H1 (cell line): ENCODE measurements at regions not wholly inside any gene's neighbourhood (a gene's known extent, or its start where the extent isn't known, plus 50 kb on each side); places are given as distances from the start of the nearest gene placed in this dataset.

Experiments used
- CTCF ChIA-PET: fragments of 300-600 bp; sonication (Branson Sonifier 250); formaldehyde crosslinking; loops from one replicate; lab custom pipeline; 2021; ENCODE audit not compliant: partially characterized antibody; lab: Charles Lee
- POLR2A ChIA-PET: fragments of 300-600 bp; sonication (Branson Sonifier 250); formaldehyde crosslinking; loops from one replicate; lab custom pipeline; 2021; ENCODE audit warnings: inconsistent platforms; ENCODE audit not compliant: partially characterized antibody; lab: Charles Lee
- DNase-seq, 2 experiments: peaks; one replicate each; pipeline versions ENCODE4 v3.0.0 to v3.0.0-alpha.2; 2010 to 2022; ENCODE audit warnings: low spot score in 2 of 2, low read depth in 1 of 2, mixed read lengths in 1 of 2
- FAIRE-seq: peaks from 2 replicates; lab custom pipeline; 2011; peaks lifted over from hg19 to GRCh38; lab: Jason Lieb, UNC
- H2AFZ ChIP-seq: 2 replicates; pipeline ENCODE4 v1.8.1; 2012; ENCODE audit warnings: low read length, inconsistent platforms
- H2AK5ac ChIP-seq: 2 replicates; pipeline ENCODE4 v1.6.1; 2013; ENCODE audit warnings: low read depth, low read length
- H2BK120ac ChIP-seq: replicated peaks from 2 replicates; pipeline ENCODE3; 2013; ENCODE audit warnings: low read depth, low read length, inconsistent platforms
- H2BK12ac ChIP-seq: 2 replicates; pipeline ENCODE4 v1.6.1; 2013; ENCODE audit warnings: low read depth, low read length
- H2BK15ac ChIP-seq: 2 replicates; pipeline ENCODE4 v1.6.1; 2013; ENCODE audit warnings: low read length
- H2BK20ac ChIP-seq: 2 replicates; pipeline ENCODE4 v1.6.1; 2013; ENCODE audit warnings: low read length
- H2BK5ac ChIP-seq: 2 replicates; pipeline ENCODE4 v1.6.1; 2013; ENCODE audit warnings: low read depth, low read length
- H3K14ac ChIP-seq: 2 replicates; pipeline ENCODE4 v1.6.1; 2013; ENCODE audit warnings: inconsistent platforms; ENCODE audit not compliant: insufficient read length
- H3K18ac ChIP-seq: 2 replicates; pipeline ENCODE4 v1.6.1; 2013; ENCODE audit warnings: low read length; ENCODE audit errors: extremely low read depth
- H3K23ac ChIP-seq: 2 replicates; pipeline ENCODE4 v1.6.1; 2013; ENCODE audit warnings: inconsistent platforms; ENCODE audit not compliant: insufficient read length
- H3K23me2 ChIP-seq: 2 replicates; pipeline ENCODE4 v1.6.1; 2013; ENCODE audit warnings: low read depth, low read length
- H3K27ac ChIP-seq: 2 replicates; pipeline ENCODE4 v1.6.1; 2011; ENCODE audit warnings: low read depth, low read length, inconsistent platforms
- H3K27me3 ChIP-seq, 4 experiments: replicated peaks in 1 of 4; 1 replicate in 1 of 4; 2 replicates in 3 of 4; pipeline versions ENCODE4 v1.6.1 to v1.8.1; 2011 to 2013; ENCODE audit warnings: low read length in 3 of 4, mild to moderate bottlenecking in 3 of 4, inconsistent platforms in 2 of 4, mixed read lengths in 2 of 4, moderate library complexity in 1 of 4; ENCODE audit not compliant: control insufficient read depth in 3 of 4, insufficient read depth in 3 of 4; ENCODE audit errors: extremely low read depth in 1 of 4
- H3K36me3 ChIP-seq, 4 experiments: 2 replicates each; pipeline versions ENCODE4 v1.6.1 to v1.8.1; 2011 to 2013; ENCODE audit warnings: mild to moderate bottlenecking in 4 of 4, low read length in 3 of 4, moderate library complexity in 2 of 4, control low read depth in 1 of 4, inconsistent platforms in 1 of 4; ENCODE audit not compliant: insufficient read depth in 4 of 4, control insufficient read depth in 2 of 4
- H3K4ac ChIP-seq: replicated peaks from 2 replicates; pipeline ENCODE3; 2013; ENCODE audit warnings: low read length, low read depth, mixed read lengths, inconsistent platforms; ENCODE audit not compliant: insufficient read length
- H3K4me1 ChIP-seq, 4 experiments: replicated peaks in 1 of 4; 1 replicate in 1 of 4; 2 replicates in 3 of 4; pipeline versions ENCODE4 v1.6.1 to v1.8.1; 2011 to 2013; ENCODE audit warnings: low read length in 3 of 4, inconsistent platforms in 2 of 4, mixed read lengths in 1 of 4; ENCODE audit not compliant: insufficient read depth in 4 of 4, control insufficient read depth in 3 of 4
- H3K4me2 ChIP-seq, 2 experiments: 2 replicates each; pipeline versions ENCODE4 v1.6.1 to v1.8.1; 2011 to 2013; ENCODE audit warnings: low read depth in 2 of 2, low read length in 2 of 2, control low read depth in 1 of 2, inconsistent platforms in 1 of 2, mild to moderate bottlenecking in 1 of 2; ENCODE audit not compliant: insufficient read depth in 1 of 2
- H3K4me3 ChIP-seq, 4 experiments: fragments of 200-600, 300-600 bp in 1 of 4; sonication (generic), shearing (Covaris generic), sonication (Bioruptor Twin) in 1 of 4; 2 replicates each; pipeline versions ENCODE4 v1.5.1 to v1.8.1; 2011 to 2016; ENCODE audit warnings: low read length in 4 of 4, low read depth in 3 of 4, control low read depth in 2 of 4, inconsistent platforms in 2 of 4, mild to moderate bottlenecking in 2 of 4, mixed read lengths in 1 of 4, moderate library complexity in 1 of 4; ENCODE audit not compliant: insufficient read depth in 2 of 4; ENCODE audit errors: extremely low read depth in 1 of 4
- H3K56ac ChIP-seq: replicated peaks from 2 replicates; pipeline ENCODE3; 2013; ENCODE audit warnings: low read depth, mild to moderate bottlenecking, mixed read lengths, low read length, inconsistent platforms; ENCODE audit not compliant: insufficient read length
- H3K79me1 ChIP-seq: 2 replicates; pipeline ENCODE4 v1.6.1; 2013; ENCODE audit warnings: low read depth, low read length, control low read depth
- H3K79me2 ChIP-seq, 2 experiments: 2 replicates each; pipeline versions ENCODE4 v1.6.1 to v1.8.1; 2012 to 2013; ENCODE audit warnings: low read length in 2 of 2, mild to moderate bottlenecking in 2 of 2, inconsistent platforms in 1 of 2; ENCODE audit not compliant: insufficient read depth in 2 of 2, control insufficient read depth in 1 of 2
- H3K9ac ChIP-seq, 4 experiments: replicated peaks in 1 of 4; 1 replicate in 1 of 4; 2 replicates in 3 of 4; pipeline versions ENCODE4 v1.6.1 to v1.8.1; 2011 to 2013; ENCODE audit warnings: low read depth in 3 of 4, low read length in 3 of 4, control low read depth in 2 of 4, mild to moderate bottlenecking in 2 of 4, moderate library complexity in 2 of 4, inconsistent platforms in 1 of 4; ENCODE audit errors: extremely low read depth in 1 of 4
- H3K9me3 ChIP-seq, 2 experiments: 2 replicates each; pipeline versions ENCODE4 v1.6.1 to v1.8.1; 2012 to 2013; ENCODE audit warnings: mild to moderate bottlenecking in 2 of 2, moderate library complexity in 2 of 2, control low read depth in 1 of 2, inconsistent platforms in 1 of 2, low read depth in 1 of 2, low read length in 1 of 2, mixed read lengths in 1 of 2; ENCODE audit not compliant: insufficient read depth in 2 of 2
- H4K20me1 ChIP-seq, 2 experiments: replicated peaks in 1 of 2; 2 replicates each; pipeline versions ENCODE3 to v1.8.1; 2011 to 2013; ENCODE audit warnings: inconsistent platforms in 2 of 2, low read length in 2 of 2, mild to moderate bottlenecking in 1 of 2; ENCODE audit not compliant: insufficient read depth in 2 of 2, control insufficient read depth in 1 of 2
- H4K5ac ChIP-seq: 2 replicates; pipeline ENCODE4 v1.6.1; 2013; ENCODE audit warnings: low read length, low read depth, mixed read lengths, inconsistent platforms; ENCODE audit not compliant: insufficient read length
- H4K8ac ChIP-seq: 2 replicates; pipeline ENCODE4 v1.8.0; 2013; ENCODE audit warnings: mild to moderate bottlenecking, moderate library complexity, low read length, inconsistent platforms; ENCODE audit not compliant: insufficient read depth; ENCODE audit errors: extremely low read depth
- H4K91ac ChIP-seq: replicated peaks from 2 replicates; pipeline ENCODE3; 2013; ENCODE audit warnings: low read length, mixed read lengths, inconsistent platforms; ENCODE audit not compliant: insufficient read length
- CHD2 ChIP-seq: IDR thresholded peaks from 2 replicates; pipeline ENCODE4 v1.6.1; 2012; ENCODE audit warnings: low read length, improper control_type of control experiment
- EGR1 ChIP-seq: IDR thresholded peaks from 2 replicates; pipeline ENCODE4 v1.6.1; 2011; ENCODE audit warnings: low read depth, low read length, borderline replicate concordance
- FOSL1 ChIP-seq: IDR thresholded peaks from 2 replicates; pipeline ENCODE4 v1.6.1; 2011; ENCODE audit warnings: mild to moderate bottlenecking, low read depth, low read length, moderate library complexity; ENCODE audit not compliant: insufficient read depth
- GABPA ChIP-seq: IDR thresholded peaks from 2 replicates; pipeline ENCODE4 v1.6.1; 2011; ENCODE audit warnings: mild to moderate bottlenecking, low read length, moderate library complexity, borderline replicate concordance; ENCODE audit not compliant: insufficient read depth
- SIRT6 ChIP-seq: IDR thresholded peaks from one replicate; pipeline ENCODE4 v1.7.1; 2012; ENCODE audit warnings: low read length, inconsistent platforms
- SRF ChIP-seq: IDR thresholded peaks from 2 replicates; pipeline ENCODE4 v1.6.1; 2011; ENCODE audit warnings: mild to moderate bottlenecking, low read depth, low read length, moderate library complexity
- ZNF274 ChIP-seq: IDR thresholded peaks from 2 replicates; pipeline ENCODE4 v1.7.0; 2012; ENCODE audit warnings: low read length, borderline replicate concordance; ENCODE audit errors: extremely low read depth
- WGBS, 2 experiments: shearing (Covaris generic) in 1 of 2; methylation state at CpG; one replicate each; pipeline versions ENCODE4 v1.1.6 to v1.1.7; 2013 to 2015; ENCODE audit warnings: low lambda C conversion rate in 2 of 2, mixed read lengths in 2 of 2, inconsistent platforms in 1 of 2, low coverage in 1 of 2, missing lambda C conversion rate in 1 of 2; ENCODE audit not compliant: insufficient replicate concordance in 2 of 2, insufficient coverage in 1 of 2, insufficient read length in 1 of 2; ENCODE audit errors: extremely low coverage in 1 of 2, missing lambda C conversion rate in 1 of 2; 5-methylcytosine and 5-hydroxymethylcytosine counted together

DNA sequence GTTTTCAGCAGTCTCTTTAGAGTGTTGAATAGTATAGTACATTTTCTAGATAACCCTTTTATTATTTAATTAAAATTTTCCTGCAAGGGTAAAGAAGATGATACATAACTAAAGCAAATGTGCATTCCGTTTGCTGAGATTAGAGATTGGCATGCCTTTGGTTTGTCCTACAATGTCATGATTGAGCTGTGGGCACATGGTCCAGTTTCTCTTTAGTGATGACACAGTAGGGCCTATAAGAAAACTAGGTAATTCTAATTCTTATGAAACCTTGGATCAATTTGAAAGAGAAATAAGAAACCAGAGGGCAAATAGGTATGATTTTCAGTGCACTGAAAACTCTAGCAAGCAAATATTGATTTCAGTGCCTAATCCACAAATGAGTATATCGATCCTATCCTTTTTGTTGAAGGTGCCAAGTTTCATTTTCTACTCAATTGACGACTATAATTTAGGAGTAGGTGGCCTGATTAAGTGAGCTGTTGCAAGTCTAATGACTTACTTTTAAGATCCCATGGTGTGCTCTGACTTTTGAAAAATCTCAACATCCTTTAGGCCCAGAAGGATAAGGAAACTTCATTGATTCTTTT is 128.0 kb upstream of the KCNK1 start:
- no peak overlapping the region for H2BK15ac ChIP-seq
- no peak overlapping the region for H2AFZ ChIP-seq
- 63% methylated on average over 3 of the region's 3 CpGs; no CpG with 5 or more reads in 1 of the 2 experiments for WGBS, 2 experiments
- no peak overlapping the region for H2BK5ac ChIP-seq
- H2BK12ac ChIP-seq, result no peak overlapping the region
- no peaks in the 10 kb centered on the region for H3K36me3 ChIP-seq
- no peak overlapping the region for H2AK5ac ChIP-seq
- H3K27ac ChIP-seq, result no peak overlapping the region
- ChIA-PET CTCF (interaction anchor here (0.7 kb wide), 1 partner anchor 45 kb away, joined by 5 read pairs; no protein-coding TSS in a partner anchor), POLR2A (interaction anchor here (1.0 kb wide), 1 partner anchor 11 kb away, joined by 3 read pairs; no protein-coding TSS in a partner anchor)
- H2BK20ac ChIP-seq, result no peak overlapping the region
- no peak overlapping the region for H3K56ac ChIP-seq
- H3K27me3 ChIP-seq, result no peaks in the 10 kb centered on the region
- no peak overlapping the region for H3K18ac ChIP-seq
- no peak overlapping the region for H3K4ac ChIP-seq
- no peak for TF ChIP-seq GABPA
- no peak for TF ChIP-seq ZNF274
- no peak for TF ChIP-seq SIRT6
- TF ChIP-seq EGR1, result no peak
- no peak for TF ChIP-seq FOSL1
- TF ChIP-seq CHD2, result no peak
- TF ChIP-seq SRF, result no peak
- DNase-seq (no peak), FAIRE-seq (no peak)
- H3K4me2 ChIP-seq, result no peak overlapping the region
- H3K9me3 ChIP-seq, result peaks cover 4 to 12% of the 10 kb centered on the region in 2 experiments; a peak in 3 of 4 replicates
- H3K79me2 ChIP-seq, result no peaks in the 10 kb centered on the region
- H3K23ac ChIP-seq, result no peak overlapping the region
- H2BK120ac ChIP-seq, result no peak overlapping the region
- no peak overlapping the region for H3K14ac ChIP-seq
- H3K23me2 ChIP-seq, result no peaks in the 10 kb centered on the region
- H4K20me1 ChIP-seq, result no peaks in the 10 kb centered on the region
- H3K9ac ChIP-seq, result no peak overlapping the region
- no peaks in the 10 kb centered on the region for H3K79me1 ChIP-seq
- no peak overlapping the region for H4K8ac ChIP-seq
- H3K4me3 ChIP-seq, result no peak overlapping the region
- H3K4me1 ChIP-seq, result no peaks in the 10 kb centered on the region
- no peak overlapping the region for H4K91ac ChIP-seq
- no peak overlapping the region for H4K5ac ChIP-seq
